ENCODE measurements at regions not wholly inside any gene's neighbourhood (a gene's known extent, or its start where the extent isn't known, plus 50 kb on each side); places are given as distances from the start of the nearest gene placed in this dataset.

- H2AFZ ChIP-seq, result no peak overlapping the region
- no peak overlapping the region for H3K9ac ChIP-seq
- peaks cover 12% of the 10 kb centered on the region for H3F3A ChIP-seq (ENCODE audit: insufficient read depth)
- H3K4me3 ChIP-seq, result no peak overlapping the region
- H3K4me2 ChIP-seq (ENCODE audit: unreplicated experiment), result no peak overlapping the region
- no peak for DNase-seq
- no peaks in the 10 kb centered on the region for H3K36me3 ChIP-seq (ENCODE audit: low read depth)
- WGBS, 2 experiments (ENCODE audit: low coverage in 1 of 2, low lambda C conversion rate in 2 of 2, missing lambda C conversion rate in 2 of 2), result 78% methylated on average over 4 of the region's 4 CpGs
- in situ Hi-C loops (cut with MboI), result no loop called here
- no peaks in the 10 kb centered on the region for H3K79me2 ChIP-seq (ENCODE audit: insufficient read depth)
- H4K20me1 ChIP-seq (ENCODE audit: insufficient read depth), result no peaks in the 10 kb centered on the region
- no peaks in the 10 kb centered on the region for H3K9me3 ChIP-seq (ENCODE audit: low read depth)
- no peak overlapping the region for H3K27ac ChIP-seq
- H3K9me2 ChIP-seq (ENCODE audit: insufficient read depth), result no peaks in the 10 kb centered on the region
- TF ChIP-seq EZH2phosphoT487 (IDR thresholded peaks at IDR 0.05; ENCODE audit: insufficient read depth, low read depth) (no peak), EZH2 (IDR thresholded peaks at IDR 0.05; ENCODE audit: insufficient read depth, poor library complexity, severe bottlenecking) (no peak)
- no peaks in the 10 kb centered on the region for H3K27me3 ChIP-seq (replicated peaks; ENCODE audit: insufficient read depth)
- peaks cover 23% of the 10 kb centered on the region for H3K4me1 ChIP-seq (ENCODE audit: insufficient read depth)
These were observed 231.7 kb downstream of the VAPA start for GRCh38 chr18:10145546-10145945.

- no peaks in the 10 kb centered on the region for H3K79me2 ChIP-seq (ENCODE audit: insufficient read depth)
- H2AFZ ChIP-seq, result no peak overlapping the region
- no peak for TF ChIP-seq EZH2phosphoT487 (IDR thresholded peaks at IDR 0.05; ENCODE audit: insufficient read depth, low read depth)
- no peak for TF ChIP-seq EZH2 (IDR thresholded peaks at IDR 0.05; ENCODE audit: insufficient read depth, poor library complexity, severe bottlenecking)
- WGBS, 2 experiments (ENCODE audit: low coverage in 1 of 2, low lambda C conversion rate in 2 of 2, missing lambda C conversion rate in 2 of 2), result 84 to 87% methylated on average over 6 of the region's 6 CpGs
- H3K4me1 ChIP-seq (ENCODE audit: insufficient read depth), result peaks cover 6% of the 10 kb centered on the region
- no peaks in the 10 kb centered on the region for H3K9me2 ChIP-seq (ENCODE audit: insufficient read depth)
- H3K4me2 ChIP-seq (ENCODE audit: unreplicated experiment), result no peak overlapping the region
- in situ Hi-C loops (cut with MboI), result no loop called here
- no peaks in the 10 kb centered on the region for H3F3A ChIP-seq (ENCODE audit: insufficient read depth)
- no peak overlapping the region for H3K9ac ChIP-seq
- DNase-seq, result no peak
- no peaks in the 10 kb centered on the region for H3K27me3 ChIP-seq (replicated peaks; ENCODE audit: insufficient read depth)
- no peaks in the 10 kb centered on the region for H4K20me1 ChIP-seq (ENCODE audit: insufficient read depth)
- no peaks in the 10 kb centered on the region for H3K36me3 ChIP-seq (ENCODE audit: low read depth)
- no peaks in the 10 kb centered on the region for H3K9me3 ChIP-seq (ENCODE audit: low read depth)
- H3K4me3 ChIP-seq, result no peak overlapping the region
- H3K27ac ChIP-seq, result no peak overlapping the region
These were observed 233.4 kb downstream of the VAPA start for GRCh38 chr18:10147226-10147625.

GRCh38 chr18:10147752-10148151 lies 233.9 kb downstream of the VAPA start:
- peaks cover under 1% of the 10 kb centered on the region for H3K4me1 ChIP-seq (ENCODE audit: insufficient read depth)
- H3K9ac ChIP-seq, result no peak overlapping the region
- no peaks in the 10 kb centered on the region for H3K9me3 ChIP-seq (ENCODE audit: low read depth)
- WGBS, 2 experiments (ENCODE audit: low coverage in 1 of 2, low lambda C conversion rate in 2 of 2, missing lambda C conversion rate in 2 of 2), result 70 to 80% methylated on average over 7 of the region's 7 CpGs
- no peaks in the 10 kb centered on the region for H3K79me2 ChIP-seq (ENCODE audit: insufficient read depth)
- H3F3A ChIP-seq (ENCODE audit: insufficient read depth), result no peaks in the 10 kb centered on the region
- in situ Hi-C loops (cut with MboI), result no loop called here
- H3K27ac ChIP-seq, result no peak overlapping the region
- DNase-seq, result no peak
- H3K4me2 ChIP-seq (ENCODE audit: unreplicated experiment), result no peak overlapping the region
- H3K36me3 ChIP-seq (ENCODE audit: low read depth), result no peaks in the 10 kb centered on the region
- no peaks in the 10 kb centered on the region for H4K20me1 ChIP-seq (ENCODE audit: insufficient read depth)
- H2AFZ ChIP-seq, result no peak overlapping the region
- H3K27me3 ChIP-seq (replicated peaks; ENCODE audit: insufficient read depth), result no peaks in the 10 kb centered on the region
- H3K9me2 ChIP-seq (ENCODE audit: insufficient read depth), result no peaks in the 10 kb centered on the region
- H3K4me3 ChIP-seq, result no peak overlapping the region
- TF ChIP-seq EZH2phosphoT487 (IDR thresholded peaks at IDR 0.05; ENCODE audit: insufficient read depth, low read depth) (no peak), EZH2 (IDR thresholded peaks at IDR 0.05; ENCODE audit: insufficient read depth, poor library complexity, severe bottlenecking) (no peak)

GRCh38 chr18:10148189-10148929 lies 234.5 kb downstream of the VAPA start:
- no peaks in the 10 kb centered on the region for H3F3A ChIP-seq (ENCODE audit: insufficient read depth)
- WGBS, 2 experiments (ENCODE audit: low coverage in 1 of 2, low lambda C conversion rate in 2 of 2, missing lambda C conversion rate in 2 of 2), result 87 to 92% methylated on average over 8 of the region's 8 CpGs
- H3K9me3 ChIP-seq (ENCODE audit: low read depth), result no peaks in the 10 kb centered on the region
- no peak for DNase-seq
- H2AFZ ChIP-seq, result no peak overlapping the region
- H3K9me2 ChIP-seq (ENCODE audit: insufficient read depth), result no peaks in the 10 kb centered on the region
- no peaks in the 10 kb centered on the region for H4K20me1 ChIP-seq (ENCODE audit: insufficient read depth)
- no peaks in the 10 kb centered on the region for H3K79me2 ChIP-seq (ENCODE audit: insufficient read depth)
- H3K27me3 ChIP-seq (replicated peaks; ENCODE audit: insufficient read depth), result no peaks in the 10 kb centered on the region
- no peaks in the 10 kb centered on the region for H3K36me3 ChIP-seq (ENCODE audit: low read depth)
- no peak overlapping the region for H3K9ac ChIP-seq
- no peak overlapping the region for H3K4me3 ChIP-seq
- TF ChIP-seq EZH2phosphoT487 (IDR thresholded peaks at IDR 0.05; ENCODE audit: insufficient read depth, low read depth) (no peak), EZH2 (IDR thresholded peaks at IDR 0.05; ENCODE audit: insufficient read depth, poor library complexity, severe bottlenecking) (no peak)
- no peak overlapping the region for H3K27ac ChIP-seq
- H3K4me2 ChIP-seq (ENCODE audit: unreplicated experiment), result no peak overlapping the region
- in situ Hi-C loops (cut with MboI), result no loop called here
- no peaks in the 10 kb centered on the region for H3K4me1 ChIP-seq (ENCODE audit: insufficient read depth)

Data from GM23248 (cell line).